MM.1S (cell line): ENCODE measurements at regions not wholly inside any gene's neighbourhood (a gene's known extent, or its start where the extent isn't known, plus 50 kb on each side); places are given as distances from the start of the nearest gene placed in this dataset.

ENCODE experiments used
- DNase-seq: peaks from one replicate; pipeline ENCODE4 v3.0.0-alpha.2; 2015
- H2AFZ ChIP-seq: fragments of 300-600 bp; sonication (generic); 2 replicates; pipeline ENCODE4 v1.6.0; 2016; ENCODE audit warnings: antibody characterized with exemption, low read length
- H3F3A ChIP-seq: fragments of 300-600 bp; sonication (generic); 2 replicates; pipeline ENCODE4 v1.6.1; 2016; ENCODE audit warnings: mild to moderate bottlenecking, antibody characterized with exemption, low read length, moderate library complexity, mixed read lengths; ENCODE audit not compliant: insufficient read depth
- H3K27ac ChIP-seq: fragments of 300-600 bp; sonication (generic); 2 replicates; pipeline ENCODE4 v1.5.1; 2016; ENCODE audit warnings: mild to moderate bottlenecking, low read length
- H3K27me3 ChIP-seq: fragments of 300-600 bp; sonication (generic); replicated peaks from 2 replicates; pipeline ENCODE4 v1.6.0; 2016; ENCODE audit warnings: low read length; ENCODE audit not compliant: insufficient read depth
- H3K36me3 ChIP-seq: fragments of 300-600 bp; sonication (generic); replicated peaks from 2 replicates; pipeline ENCODE4 v1.6.1; 2016; ENCODE audit warnings: mild to moderate bottlenecking, low read length, mixed read lengths; ENCODE audit not compliant: insufficient read depth
- H3K4me1 ChIP-seq: fragments of 300-600 bp; sonication (generic); 2 replicates; pipeline ENCODE4 v1.6.1; 2016; ENCODE audit warnings: low read length, mixed read lengths
- H3K4me2 ChIP-seq: fragments of 300-600 bp; sonication (generic); 2 replicates; pipeline ENCODE4 v1.6.0; 2016; ENCODE audit warnings: low read depth, low read length
- H3K4me3 ChIP-seq: fragments of 300-600 bp; sonication (generic); 2 replicates; pipeline ENCODE4 v1.5.1; 2016; ENCODE audit warnings: low read length, mixed read lengths
- H3K79me2 ChIP-seq: fragments of 300-600 bp; sonication (generic); 2 replicates; pipeline ENCODE4 v1.6.1; 2016; ENCODE audit warnings: mixed run types, low read length, mixed read lengths
- H3K9ac ChIP-seq: fragments of 300-600 bp; sonication (generic); 2 replicates; pipeline ENCODE4 v1.6.1; 2016; ENCODE audit warnings: low read length, mixed read lengths
- H3K9me2 ChIP-seq: fragments of 300-600 bp; sonication (generic); replicated peaks from 2 replicates; pipeline ENCODE4 v1.6.1; 2016; ENCODE audit warnings: mild to moderate bottlenecking, low read length, mixed read lengths; ENCODE audit not compliant: insufficient read depth
- H3K9me3 ChIP-seq: fragments of 300-600 bp; sonication (generic); replicated peaks from 2 replicates; pipeline ENCODE4 v1.6.1; 2016; ENCODE audit warnings: mild to moderate bottlenecking, low read length, mixed read lengths; ENCODE audit not compliant: insufficient read depth
- H4K20me1 ChIP-seq: fragments of 300-600 bp; sonication (generic); 2 replicates; pipeline ENCODE4 v1.6.1; 2016; ENCODE audit warnings: mild to moderate bottlenecking, low read length, moderate library complexity, mixed read lengths; ENCODE audit not compliant: insufficient read depth
- CTCF ChIP-seq: fragments of 300-600 bp; sonication (generic); IDR thresholded peaks from 2 replicates; pipeline ENCODE4 v1.5.1; 2016; ENCODE audit warnings: antibody characterized with exemption, low read length, mixed read lengths
- EZH2 ChIP-seq: fragments of 300-600 bp; sonication (generic); optimal IDR thresholded peaks from 2 replicates; pipeline ENCODE3; 2017; ENCODE audit warnings: low read depth, mild to moderate bottlenecking, antibody characterized with exemption, low read length, mixed read lengths
- EZH2phosphoT487 ChIP-seq: fragments of 300-600 bp; sonication (generic); IDR thresholded peaks from 2 replicates; pipeline ENCODE4 v1.6.1; 2018; ENCODE audit warnings: antibody characterized with exemption, low read length

GRCh38 chr4:36493251-36493650, 211.8 kb downstream of the DTHD1 start:
- H3K4me3 ChIP-seq, result no peak overlapping the region
- no peaks in the 10 kb centered on the region for H3K9me2 ChIP-seq
- H3K4me2 ChIP-seq, result no peak overlapping the region
- DNase-seq, result no peak
- no peaks in the 10 kb centered on the region for H3K27me3 ChIP-seq
- no peak overlapping the region for H3K27ac ChIP-seq
- no peak overlapping the region for H2AFZ ChIP-seq
- no peak overlapping the region for H3K9ac ChIP-seq
- H3K79me2 ChIP-seq, result no peaks in the 10 kb centered on the region
- H3K9me3 ChIP-seq, result no peaks in the 10 kb centered on the region
- no peaks in the 10 kb centered on the region for H3K36me3 ChIP-seq
- no peaks in the 10 kb centered on the region for H3F3A ChIP-seq
- no peaks in the 10 kb centered on the region for H4K20me1 ChIP-seq
- no peaks in the 10 kb centered on the region for H3K4me1 ChIP-seq
- TF ChIP-seq EZH2phosphoT487 (no peak), CTCF (no peak), EZH2 (no peak)

- H3K27me3 ChIP-seq, result no peaks in the 10 kb centered on the region
- no peak overlapping the region for H3K9ac ChIP-seq
- H3K4me2 ChIP-seq, result no peak overlapping the region
- H2AFZ ChIP-seq, result no peak overlapping the region
- no peak overlapping the region for H3K4me3 ChIP-seq
- no peaks in the 10 kb centered on the region for H3K9me2 ChIP-seq
- H4K20me1 ChIP-seq, result no peaks in the 10 kb centered on the region
- no peaks in the 10 kb centered on the region for H3K4me1 ChIP-seq
- no peaks in the 10 kb centered on the region for H3K79me2 ChIP-seq
- no peaks in the 10 kb centered on the region for H3K36me3 ChIP-seq
- no peak for DNase-seq
- no peak overlapping the region for H3K27ac ChIP-seq
- H3F3A ChIP-seq, result no peaks in the 10 kb centered on the region
- no peak for TF ChIP-seq EZH2
- TF ChIP-seq CTCF, result no peak
- no peak for TF ChIP-seq EZH2phosphoT487
- H3K9me3 ChIP-seq, result no peaks in the 10 kb centered on the region
These were observed 212.6 kb downstream of the DTHD1 start for GRCh38 chr4:36494016-36494415.

GRCh38 chr4:36494747-36495146, 213.3 kb downstream of the DTHD1 start:
- no peak for TF ChIP-seq EZH2
- TF ChIP-seq EZH2phosphoT487, result no peak
- no peak for TF ChIP-seq CTCF
- Histone ChIP-seq H3K4me2 (no peak overlapping the region), H3K27ac (no peak overlapping the region), H3K4me1 (no peaks in the 10 kb centered on the region), H4K20me1 (no peaks in the 10 kb centered on the region), H3K36me3 (no peaks in the 10 kb centered on the region), H3K27me3 (no peaks in the 10 kb centered on the region), H3K79me2 (no peaks in the 10 kb centered on the region), H3F3A (no peaks in the 10 kb centered on the region), H3K9me2 (no peaks in the 10 kb centered on the region), H2AFZ (no peak overlapping the region), H3K9ac (no peak overlapping the region), H3K9me3 (no peaks in the 10 kb centered on the region), H3K4me3 (no peak overlapping the region)
- DNase-seq, result no peak
